ENCODE measurements at regions not wholly inside any gene's neighbourhood (a gene's known extent, or its start where the extent isn't known, plus 50 kb on each side); places are given as distances from the start of the nearest gene placed in this dataset.
A peak's percentile ranks its signal among the peaks of the same experiment; 100 is the strongest.

DNA sequence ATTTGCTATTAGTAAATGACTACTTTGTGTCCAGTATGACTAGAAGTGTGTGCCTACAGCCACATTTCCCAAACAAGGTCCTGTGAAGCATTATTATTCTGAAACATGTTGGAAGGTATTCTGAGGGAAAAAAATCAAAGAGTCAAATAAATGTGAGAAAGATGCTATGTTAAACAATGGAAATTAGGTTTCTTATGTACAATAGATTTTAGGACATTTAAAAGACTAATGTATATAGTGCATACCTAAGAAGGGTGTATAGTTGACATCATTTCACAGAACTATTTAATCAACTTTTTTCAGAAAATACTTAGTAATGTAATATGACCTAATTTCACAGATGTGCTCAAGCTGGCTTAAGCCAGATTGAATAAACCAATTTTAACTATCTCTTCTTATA, 582.5 kb downstream of the USP25 start:
- no peak for DNase-seq

DNA sequence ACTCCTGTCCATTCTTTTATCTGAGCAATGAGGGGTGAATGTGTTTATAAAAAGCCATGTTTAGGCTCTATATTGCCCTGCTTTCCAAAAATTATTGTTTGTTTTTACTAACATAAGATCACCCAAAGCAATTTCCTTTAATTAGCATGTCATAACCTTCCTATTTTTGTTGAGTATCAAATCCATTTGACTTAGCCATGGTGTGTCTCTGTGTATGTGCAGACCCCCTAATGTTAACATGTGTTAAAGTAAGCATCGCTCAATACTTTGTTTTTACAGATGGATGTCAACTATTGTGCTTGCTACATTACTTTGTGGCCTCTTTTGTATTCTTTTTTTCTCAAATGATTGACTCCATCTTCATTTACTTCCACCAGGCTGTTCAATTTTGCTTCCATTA, 585.4 kb downstream of the USP25 start:
- no peak for DNase-seq

DNA sequence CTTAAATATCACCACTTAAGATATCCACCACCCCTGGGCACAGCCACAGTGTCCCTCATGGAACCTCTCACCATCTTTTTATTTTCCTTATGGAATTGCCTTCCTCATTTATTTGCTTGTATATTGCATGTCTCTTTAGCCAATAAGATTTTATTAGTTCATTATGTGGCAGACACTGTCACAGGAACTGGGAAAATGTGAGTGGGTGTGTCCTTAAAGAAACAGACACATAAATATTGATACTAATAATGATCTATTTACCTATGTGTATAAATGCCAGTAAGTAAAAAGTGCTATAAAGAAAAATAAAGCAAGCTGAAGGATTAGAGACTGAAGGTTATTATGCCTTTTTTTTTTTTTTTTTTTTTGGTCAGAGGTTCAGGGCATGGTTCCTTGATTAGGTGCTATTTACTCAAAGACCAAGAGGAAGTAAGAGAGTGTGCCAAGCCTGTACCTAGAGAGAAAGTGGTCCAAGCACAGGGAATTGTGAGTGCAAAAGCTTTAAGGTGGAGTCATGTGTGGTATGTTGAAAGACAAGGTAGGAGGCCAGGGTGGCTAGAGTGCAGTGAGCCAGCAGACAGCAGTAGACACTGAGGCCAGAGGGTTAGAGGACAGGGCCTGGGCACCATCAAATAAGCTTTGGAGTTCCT, 589.0 kb downstream of the USP25 start:
- DNase-seq, result no peak

DNA sequence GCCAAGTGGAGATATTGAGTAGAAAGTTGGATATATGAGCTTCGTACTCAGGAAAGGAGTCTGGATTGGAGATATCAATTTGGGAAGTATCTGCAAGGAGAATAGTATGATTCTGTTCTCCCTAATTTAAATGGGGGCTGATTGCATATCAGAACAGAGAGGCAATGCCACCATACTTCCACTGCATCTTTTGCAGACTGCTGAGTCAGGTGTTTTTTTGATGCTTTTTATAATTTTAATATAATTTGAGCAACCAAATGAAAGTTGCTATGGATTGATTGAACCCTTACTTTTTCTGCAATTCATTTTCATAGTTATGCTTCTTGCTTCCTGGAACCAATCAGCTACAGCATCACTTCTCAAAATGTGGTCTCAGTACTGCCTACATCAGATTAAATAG, 590.3 kb downstream of the USP25 start:
- no peak for DNase-seq

DNA sequence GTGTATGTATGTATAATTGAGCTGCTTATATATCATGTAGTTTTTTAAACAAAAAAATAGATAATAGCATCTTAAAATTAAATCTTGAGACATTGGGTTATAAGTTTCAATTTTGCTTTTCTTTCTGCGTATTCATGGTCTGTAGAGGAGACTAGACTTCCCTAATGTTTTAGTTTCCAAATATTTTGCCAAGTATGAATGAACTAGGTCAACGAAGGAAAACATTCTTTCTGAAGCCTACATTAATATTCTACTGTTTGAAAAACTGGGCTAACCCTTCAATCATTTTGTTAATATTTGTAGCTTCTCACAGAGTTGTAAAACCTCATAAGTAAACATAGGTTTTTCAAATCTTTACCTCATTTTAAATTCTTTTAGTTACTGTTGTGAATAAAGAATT, 592.7 kb downstream of the USP25 start:
- DNase-seq, result no peak

DNA sequence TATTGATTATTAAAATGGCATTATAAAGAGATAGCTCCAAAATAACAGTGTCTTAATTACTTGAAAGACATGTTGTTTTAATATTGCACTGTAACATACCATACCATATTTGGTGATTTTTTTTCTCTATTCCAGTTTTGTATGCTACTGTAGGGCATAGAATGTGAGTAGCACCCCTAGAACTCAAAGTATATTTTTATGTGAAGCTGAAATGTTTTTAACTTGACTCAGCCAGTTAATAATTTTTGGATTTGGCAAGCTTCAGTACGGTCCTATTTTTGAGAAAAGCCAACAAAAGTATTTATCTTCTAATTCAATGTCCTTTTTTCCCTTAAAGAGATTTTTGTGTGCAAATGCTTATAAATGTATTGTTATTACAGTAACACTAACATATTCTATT, 593.8 kb downstream of the USP25 start:
- DNase-seq, result no peak

DNA sequence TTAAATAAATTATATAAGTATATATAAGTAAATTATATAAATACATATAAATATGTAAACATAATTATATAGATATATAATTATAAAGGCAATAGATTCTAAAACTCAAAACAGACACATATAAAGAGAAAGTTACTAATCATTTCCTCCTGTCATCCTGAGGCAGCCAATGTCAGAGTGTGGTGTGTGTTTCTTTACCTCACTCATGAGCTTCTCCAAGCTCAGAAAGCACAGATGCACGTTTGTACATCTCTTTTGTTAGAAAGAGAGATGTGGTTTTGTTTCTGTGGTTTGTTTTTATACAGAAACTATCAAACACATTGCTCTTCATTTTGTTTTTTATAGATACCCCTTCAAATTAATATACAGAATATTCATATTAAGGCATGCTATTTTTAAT, 594.8 kb downstream of the USP25 start:
- no peak for DNase-seq

DNA sequence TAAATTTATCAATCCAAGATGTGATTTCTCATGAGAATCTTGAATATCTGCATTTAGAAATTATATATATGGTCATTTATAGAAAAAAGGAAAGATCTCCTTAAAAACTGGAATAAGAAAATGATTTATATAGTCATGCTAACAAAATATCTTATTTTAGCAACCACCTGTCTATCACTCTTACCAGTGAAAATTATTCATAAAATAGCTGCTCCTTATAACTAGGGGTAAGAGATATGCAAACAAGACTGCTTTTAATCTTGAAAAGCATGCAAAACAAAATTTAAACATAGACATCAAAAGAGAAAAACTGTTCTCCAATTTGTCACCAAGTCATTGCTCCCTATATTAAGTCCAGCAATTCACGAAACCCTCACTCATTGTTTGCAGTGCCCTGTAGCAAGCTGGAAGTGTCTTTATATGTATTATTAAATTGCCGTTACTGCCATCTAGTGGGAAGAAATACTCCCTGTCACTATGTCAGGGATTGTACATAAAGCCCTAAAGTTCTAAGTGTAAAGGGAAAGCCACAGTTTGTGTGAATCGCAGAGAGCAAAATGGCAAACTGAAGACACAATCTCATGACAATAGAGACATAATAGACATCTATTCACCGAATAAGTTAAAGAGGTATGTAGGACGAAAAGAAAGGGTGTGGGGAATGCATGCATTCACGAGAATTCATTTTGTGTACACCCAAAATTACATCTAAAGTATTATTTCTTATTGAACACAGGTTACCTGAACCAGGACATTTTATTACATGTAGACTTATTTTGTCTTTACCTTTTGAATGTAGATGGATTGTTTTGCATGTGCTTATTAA, 600.5 kb downstream of the USP25 start:
- DNase-seq, result peak; percentile 85

DNA sequence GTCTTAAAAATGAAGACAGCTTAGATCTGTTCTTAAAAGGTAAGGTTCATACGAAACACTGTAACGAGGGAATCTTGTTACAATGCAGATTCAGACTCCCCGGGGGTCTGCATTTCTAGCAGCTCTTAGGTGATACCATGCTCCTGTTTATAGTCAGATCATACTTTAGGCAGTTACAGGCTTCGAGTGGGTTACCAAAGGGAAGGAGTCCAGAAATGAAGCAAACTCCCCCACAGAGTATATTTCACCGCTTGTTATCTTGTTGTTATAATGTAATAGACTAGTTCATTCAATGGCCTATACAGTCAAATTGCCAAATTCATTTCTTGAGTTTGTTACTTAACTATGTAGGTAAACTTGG, 601.1 kb downstream of the USP25 start:
- DNase-seq, result no peak

DNA sequence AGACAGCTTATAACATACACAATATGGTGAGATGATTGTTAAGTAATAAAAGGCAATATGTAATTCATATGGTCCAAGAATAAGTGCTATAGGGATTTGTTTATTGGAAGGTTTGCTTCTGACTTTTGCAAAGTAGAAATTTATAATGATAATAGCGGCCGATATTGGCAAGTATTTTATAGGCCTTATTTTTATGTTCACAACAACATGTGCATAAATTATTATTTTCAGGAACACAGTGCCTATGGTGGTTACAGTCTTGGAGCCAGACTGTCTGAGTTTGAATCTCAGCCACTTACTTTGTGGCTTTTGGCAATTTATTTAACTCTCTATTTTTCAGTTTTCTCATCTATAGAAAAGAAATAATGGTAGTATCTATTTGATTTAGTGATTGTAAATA, 607.5 kb downstream of the USP25 start:
- no peak for DNase-seq

DNA sequence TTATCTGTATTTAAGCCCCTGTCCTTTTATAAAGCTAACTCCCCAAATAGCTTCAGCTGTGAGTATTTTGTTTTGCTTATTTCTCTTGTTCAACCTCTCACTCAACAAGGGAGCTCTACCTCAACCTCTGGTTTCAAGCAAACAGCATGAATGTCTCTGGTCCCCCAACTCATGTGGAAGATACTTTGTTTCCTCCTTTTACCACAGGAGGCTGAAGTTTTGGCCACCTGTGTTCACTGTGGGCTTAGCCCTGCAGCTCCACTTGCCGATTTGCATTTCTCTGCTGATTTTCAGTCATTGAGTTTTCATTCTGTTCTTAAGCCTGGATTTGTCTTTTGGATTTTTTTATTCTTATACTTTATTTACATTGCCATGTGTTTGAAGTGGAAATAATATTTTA, 613.1 kb downstream of the USP25 start:
- no peak for DNase-seq

DNA sequence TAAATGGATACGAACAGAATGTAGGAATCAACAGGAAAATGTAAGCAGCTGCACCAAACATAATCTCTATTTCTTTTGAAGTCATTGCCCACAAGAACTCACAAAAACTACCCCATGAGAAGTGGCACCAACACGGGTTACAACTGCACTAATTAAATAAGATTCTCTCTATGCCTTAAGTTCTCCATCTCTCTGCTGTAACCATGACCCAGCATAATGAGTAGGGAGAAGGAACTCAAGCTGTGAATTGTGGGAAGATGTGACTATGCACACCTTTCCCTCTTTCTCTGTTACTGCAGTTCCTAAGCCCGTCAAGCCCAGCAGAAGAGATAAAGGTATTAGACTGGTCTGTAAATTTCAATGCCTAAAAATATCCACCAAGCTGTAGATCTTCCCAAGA, 614.0 kb downstream of the USP25 start:
- no peak for DNase-seq

DNA sequence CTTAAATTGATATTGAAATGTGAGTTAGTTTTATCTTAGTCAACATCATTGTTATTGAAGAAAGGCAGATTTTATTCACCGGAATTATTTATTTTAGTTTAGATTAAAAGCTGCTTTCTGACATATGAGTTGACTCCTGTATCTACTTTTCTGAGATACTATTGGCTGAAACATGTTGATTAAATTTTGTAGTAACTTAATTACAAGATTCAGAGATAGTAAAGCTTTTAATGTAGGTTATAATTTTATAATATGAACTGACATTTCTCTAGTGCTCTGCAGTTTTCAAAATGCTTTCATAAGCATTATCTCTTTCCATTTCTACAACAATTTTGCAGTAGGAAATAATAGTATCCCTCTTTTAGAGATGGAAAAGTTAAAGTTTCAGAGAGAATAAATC, 616.0 kb downstream of the USP25 start:
- DNase-seq, result no peak

DNA sequence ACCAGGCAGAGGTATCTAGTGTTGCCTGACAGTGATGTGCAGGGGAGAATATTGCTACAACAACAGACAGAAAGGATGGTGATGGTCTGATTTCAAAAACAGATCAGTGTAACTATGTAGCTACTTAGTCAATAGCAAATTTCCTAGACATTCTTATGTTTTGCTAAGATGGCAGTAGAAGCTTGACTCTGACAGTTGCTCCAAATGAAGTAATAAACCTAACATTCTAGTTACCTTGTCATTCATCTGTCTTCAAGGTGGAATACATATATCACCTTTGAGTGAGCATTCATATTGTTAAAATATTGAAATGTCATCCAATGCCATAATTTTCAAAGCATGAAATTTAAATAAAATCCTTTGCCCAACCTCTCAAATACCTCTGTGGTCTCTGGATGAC, 617.4 kb downstream of the USP25 start:
- no peak for DNase-seq

DNA sequence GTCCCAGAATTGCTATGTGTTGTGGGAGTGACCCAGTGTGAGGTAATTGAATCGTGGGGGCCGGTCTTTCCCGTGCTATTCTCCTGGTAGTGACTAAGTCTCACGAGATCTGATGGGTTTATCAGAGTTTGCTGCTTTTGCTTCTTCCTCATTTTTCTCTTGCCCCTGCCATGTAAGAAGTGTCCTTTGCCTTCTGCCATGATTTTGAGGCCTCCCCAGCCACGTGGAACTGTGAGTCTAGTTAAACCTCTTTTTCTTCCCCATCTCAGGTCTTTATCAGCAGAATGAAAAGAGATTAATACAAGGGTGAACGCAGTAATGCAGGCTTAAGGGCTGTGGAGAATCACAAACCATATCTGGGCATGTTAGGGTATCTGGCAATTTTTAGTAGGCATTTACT, 624.0 kb downstream of the USP25 start:
- DNase-seq, result no peak

DNA sequence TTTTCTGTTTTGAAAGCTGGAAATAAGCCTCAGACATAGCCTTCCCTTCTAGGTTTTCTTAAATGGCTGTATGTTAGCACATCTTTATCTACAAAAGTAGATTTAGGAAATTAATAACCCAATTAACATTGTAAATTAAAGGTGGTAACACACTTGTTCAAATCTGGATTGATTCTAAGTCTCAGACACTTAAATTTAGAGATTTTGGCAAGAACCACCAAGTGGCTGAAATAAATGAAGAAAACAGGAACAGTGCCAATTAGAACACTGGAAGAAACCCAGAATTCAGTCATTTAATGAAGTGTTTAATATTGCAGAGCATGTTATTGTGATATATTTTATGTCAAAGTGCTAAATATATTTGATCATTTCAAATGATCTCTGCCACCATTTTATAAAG, 628.2 kb downstream of the USP25 start:
- no peak for DNase-seq

DNA sequence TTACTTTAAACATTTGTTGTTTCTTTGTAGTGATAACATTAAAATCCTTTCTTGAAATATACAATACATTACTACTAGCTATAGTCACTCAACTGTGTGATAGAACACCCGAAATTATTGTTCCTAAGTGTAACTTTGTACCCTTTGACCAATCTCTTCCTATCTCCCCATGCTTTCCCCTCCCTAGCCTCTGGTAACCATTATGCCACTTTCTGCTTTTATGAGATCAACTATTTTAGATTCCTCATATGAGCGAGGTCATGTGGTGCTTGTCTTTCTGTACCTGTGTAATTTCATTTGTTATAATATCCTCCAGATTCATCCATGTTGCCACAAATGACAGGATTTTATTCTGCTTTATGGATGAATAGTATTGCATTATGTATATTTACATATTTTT, 629.0 kb downstream of the USP25 start:
- DNase-seq, result no peak

DNA sequence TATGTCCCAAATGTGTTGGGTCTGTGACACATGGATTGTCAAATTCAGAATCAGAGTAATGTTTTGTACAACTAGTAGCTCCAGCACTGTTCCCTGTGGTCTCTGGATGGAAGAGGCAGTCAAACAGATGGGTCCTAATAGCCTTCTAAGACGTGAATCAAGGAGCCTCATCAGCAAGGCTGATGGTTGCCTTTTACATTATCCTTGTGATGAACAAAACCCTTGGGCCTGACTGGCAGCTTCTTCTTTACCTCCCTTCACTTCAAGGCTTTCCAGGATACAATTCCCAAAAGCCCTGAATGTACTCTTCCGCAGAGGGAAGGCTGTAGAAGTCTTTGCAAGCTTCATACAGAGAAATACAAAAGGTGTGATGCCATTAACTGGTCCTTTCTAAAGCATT, 633.3 kb downstream of the USP25 start:
- no peak for DNase-seq

DNA sequence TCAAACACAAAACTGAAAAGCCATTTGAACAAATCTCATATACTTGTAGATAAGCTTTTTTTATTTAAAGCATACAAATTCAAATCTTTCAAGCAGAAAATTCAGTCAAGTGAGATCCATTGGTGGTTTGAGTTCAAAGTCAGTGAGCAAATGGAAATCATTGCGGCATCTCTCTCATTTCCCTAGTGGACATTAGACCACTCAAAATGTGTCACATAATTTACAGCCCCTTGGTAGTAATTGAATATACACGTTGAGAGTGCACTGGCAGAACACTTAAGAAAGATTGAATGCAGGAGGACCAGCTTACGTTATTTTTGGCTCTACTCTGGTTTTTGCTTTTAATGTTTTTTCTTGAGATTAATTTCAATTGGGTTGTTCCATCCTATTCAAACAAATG, 633.7 kb downstream of the USP25 start:
- no peak for DNase-seq

DNA sequence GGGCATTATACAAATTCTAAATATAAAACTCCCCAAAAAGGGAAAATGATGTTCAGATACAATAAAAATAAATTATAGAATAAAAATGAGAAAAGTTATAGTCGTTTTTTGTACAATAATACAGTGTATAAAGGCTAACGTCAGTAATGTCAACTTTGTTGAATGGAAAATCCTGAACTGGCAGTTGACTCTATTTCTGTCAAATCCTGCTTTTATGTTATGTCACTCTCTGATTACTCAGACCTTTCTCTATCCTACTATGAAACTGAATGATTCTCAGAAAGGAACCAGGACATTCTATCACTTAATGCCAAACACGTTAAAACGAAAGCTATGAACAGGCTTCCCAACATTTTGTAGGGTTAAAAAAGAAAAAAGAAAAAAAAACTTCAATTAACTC, 636.4 kb downstream of the USP25 start:
- DNase-seq, result no peak

DNA sequence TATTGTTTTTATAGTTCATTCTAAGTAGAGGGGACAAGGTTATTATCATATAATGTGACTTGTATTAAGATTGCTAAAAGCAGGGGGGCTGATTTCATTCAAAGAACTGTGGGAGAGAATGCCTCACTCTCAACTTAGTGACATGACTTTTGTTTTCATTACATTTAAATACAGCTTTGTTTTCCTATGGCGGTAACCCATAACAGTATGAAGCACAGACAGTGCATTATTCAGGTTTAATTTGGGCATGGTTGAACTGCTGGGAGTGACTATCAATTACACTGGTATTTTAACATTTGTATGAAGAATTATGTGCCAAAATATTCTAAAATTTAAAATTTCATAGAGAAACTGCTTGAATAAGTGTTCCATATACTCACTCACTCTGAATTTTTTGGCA, 637.3 kb downstream of the USP25 start:
- no peak for DNase-seq

DNA sequence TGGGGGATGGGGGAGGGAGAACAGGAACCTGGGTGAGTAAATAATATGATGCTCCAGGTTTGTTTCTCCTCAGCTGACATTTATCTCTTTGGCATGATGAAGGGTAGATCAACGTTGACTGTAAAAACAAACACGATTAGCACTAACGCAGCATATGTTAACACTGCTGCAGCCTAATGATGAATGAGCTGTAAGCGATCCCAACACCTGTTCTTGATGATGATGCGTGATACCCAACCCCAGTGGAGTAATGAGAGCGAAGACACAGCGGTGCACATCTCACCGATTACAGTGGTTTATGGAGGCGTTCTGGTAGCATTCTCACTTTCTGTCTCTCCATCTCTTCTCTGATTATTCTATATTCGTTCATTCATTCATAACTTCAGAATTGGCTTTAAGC, 640.4 kb downstream of the USP25 start:
- peak; percentile 20 for DNase-seq

DNA sequence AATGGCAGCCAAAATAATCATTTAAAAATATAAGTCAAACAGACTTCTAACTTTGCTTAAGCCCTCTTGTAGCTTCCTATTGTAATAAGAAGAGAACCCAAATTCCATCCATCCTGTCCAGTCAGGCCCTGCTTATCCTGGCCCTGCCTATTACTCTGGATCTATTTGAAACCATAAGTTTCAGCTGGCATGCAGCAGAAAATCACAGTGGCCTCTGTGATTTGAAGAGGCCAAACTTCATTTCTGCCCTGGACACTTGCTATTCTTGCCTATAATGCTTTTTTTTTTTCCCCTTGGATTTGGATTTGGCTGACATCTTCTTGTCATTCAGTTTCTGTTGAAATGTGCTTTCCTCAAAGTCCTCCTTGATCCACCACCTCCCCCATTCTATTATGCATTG, 642.8 kb downstream of the USP25 start:
- no peak for DNase-seq

DNA sequence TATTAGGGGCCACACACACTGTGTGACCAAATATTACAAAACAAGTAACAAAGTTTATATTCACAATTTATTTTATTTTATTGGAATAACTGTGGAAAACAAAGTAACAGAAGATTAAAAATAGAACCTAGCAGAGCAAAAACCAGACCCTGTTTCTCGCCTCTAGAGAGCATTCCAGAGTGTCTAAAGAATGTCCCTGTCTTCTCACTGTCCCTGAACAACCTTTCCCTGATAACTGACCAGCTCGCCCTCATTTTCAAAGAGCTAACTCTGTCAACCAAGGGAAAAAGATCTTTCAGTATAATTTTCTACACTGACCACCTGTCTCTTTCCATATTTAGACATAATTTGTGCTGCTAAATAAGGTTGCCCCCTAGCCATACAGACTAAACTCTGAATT, 646.9 kb downstream of the USP25 start:
- DNase-seq, result no peak

DNA sequence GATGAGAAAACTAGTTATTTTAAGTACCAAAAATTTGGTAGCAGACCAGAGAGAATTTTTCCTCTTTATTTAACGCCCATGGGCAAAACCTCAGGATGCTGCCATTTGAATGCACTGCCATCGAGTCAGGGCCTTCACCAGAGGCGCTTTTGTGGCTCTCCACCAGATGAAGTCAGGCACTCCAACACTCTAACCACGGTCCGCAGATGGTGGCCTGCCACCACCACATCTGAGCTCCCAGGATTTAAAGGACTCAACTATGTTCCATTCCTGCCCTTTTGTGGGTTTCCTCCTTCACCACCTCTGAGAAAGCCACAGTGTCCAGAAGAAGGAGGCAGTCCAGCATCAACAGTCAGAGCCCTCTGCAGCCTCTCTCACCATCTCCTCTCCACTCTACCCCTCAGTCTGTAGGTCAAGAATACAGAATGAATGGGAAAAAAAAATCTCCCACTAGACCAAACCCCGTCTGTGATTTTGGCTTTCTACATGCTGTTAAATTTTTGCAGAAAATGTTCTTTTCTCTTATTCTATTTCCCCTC, 647.4 kb downstream of the USP25 start:
- DNase-seq, result no peak

Data from NCI-H345 (cell line).